ENCODE measurements at regions not wholly inside any gene's neighbourhood (a gene's known extent, or its start where the extent isn't known, plus 50 kb on each side); places are given as distances from the start of the nearest gene placed in this dataset.

DNA sequence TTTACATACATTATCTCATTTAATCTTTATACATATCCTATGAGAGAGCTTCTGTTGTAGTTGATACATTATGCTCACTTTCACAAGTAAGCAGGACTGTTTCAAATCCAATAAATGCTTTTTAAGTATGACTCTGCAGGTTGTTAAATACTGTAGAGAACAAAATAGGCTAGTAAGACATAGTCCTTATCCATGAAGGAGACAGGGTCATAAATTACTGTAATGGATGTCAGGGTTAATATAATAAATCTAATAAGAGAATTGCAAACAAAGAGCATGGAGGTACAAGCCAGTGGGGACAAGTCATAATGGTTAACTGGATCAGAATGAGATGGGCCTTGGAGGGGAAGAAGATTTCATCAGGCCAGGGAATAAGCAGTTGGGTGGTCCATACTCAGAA is 303.8 kb upstream of the RGS6 start:
- no peak for TF ChIP-seq EZH2 (IDR thresholded peaks at IDR 0.05; ENCODE audit: borderline replicate concordance, low read depth, low read length, severe bottlenecking)
- TF ChIP-seq, protein P1, sequence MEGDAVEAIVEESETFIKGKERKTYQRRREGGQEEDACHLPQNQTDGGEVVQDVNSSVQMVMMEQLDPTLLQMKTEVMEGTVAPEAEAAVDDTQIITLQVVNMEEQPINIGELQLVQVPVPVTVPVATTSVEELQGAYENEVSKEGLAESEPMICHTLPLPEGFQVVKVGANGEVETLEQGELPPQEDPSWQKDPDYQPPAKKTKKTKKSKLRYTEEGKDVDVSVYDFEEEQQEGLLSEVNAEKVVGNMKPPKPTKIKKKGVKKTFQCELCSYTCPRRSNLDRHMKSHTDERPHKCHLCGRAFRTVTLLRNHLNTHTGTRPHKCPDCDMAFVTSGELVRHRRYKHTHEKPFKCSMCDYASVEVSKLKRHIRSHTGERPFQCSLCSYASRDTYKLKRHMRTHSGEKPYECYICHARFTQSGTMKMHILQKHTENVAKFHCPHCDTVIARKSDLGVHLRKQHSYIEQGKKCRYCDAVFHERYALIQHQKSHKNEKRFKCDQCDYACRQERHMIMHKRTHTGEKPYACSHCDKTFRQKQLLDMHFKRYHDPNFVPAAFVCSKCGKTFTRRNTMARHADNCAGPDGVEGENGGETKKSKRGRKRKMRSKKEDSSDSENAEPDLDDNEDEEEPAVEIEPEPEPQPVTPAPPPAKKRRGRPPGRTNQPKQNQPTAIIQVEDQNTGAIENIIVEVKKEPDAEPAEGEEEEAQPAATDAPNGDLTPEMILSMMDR (IDR thresholded peaks at IDR 0.05; ENCODE audit: borderline replicate concordance, extremely low read depth, low read length, poor library complexity, severe bottlenecking): no peak

Data from DND-41 (cell line).